Heart right ventricle (tissue), 16 donors: ENCODE measurements at regions not wholly inside any gene's neighbourhood (a gene's known extent, or its start where the extent isn't known, plus 50 kb on each side); places are given as distances from the start of the nearest gene placed in this dataset.

Experiments used
- ATAC-seq, 8 donors: fragments of 200-7000 bp; cut with Tn5 transposase; one replicate each; pipeline ENCODE4 v1.9.1; 2020; ENCODE audit warnings: mild to moderate bottlenecking in 8 of 8, moderate library complexity in 8 of 8, moderate number of reproducible peaks in 1 of 8
- DNase-seq, 2 donors: peaks; one replicate each; pipeline ENCODE4 v3.0.0-alpha.2; 2020
- H3K27ac ChIP-seq, 10 donors: fragments of 200-600 bp; sonication (generic) in 2 of 10; one replicate each; pipeline versions ENCODE4 v1.5.0 to v1.8.0; 2020 to 2022; ENCODE audit warnings: mild to moderate bottlenecking in 3 of 10
- H3K27me3 ChIP-seq, 7 donors: fragments of 200-600 bp; one replicate each; pipeline ENCODE4 v1.8.0; 2021 to 2022; ENCODE audit warnings: mild to moderate bottlenecking in 2 of 7
- H3K36me3 ChIP-seq, 9 donors: fragments of 200-600 bp; sonication (generic) in 1 of 9; one replicate each; pipeline versions ENCODE4 v1.5.0 to v1.8.0; 2020 to 2022; ENCODE audit warnings: mild to moderate bottlenecking in 2 of 9
- H3K4me1 ChIP-seq, 9 donors: fragments of 200-600 bp; sonication (generic) in 1 of 9; one replicate each; pipeline versions ENCODE4 v1.5.0 to v1.8.0; 2020 to 2022; ENCODE audit warnings: mild to moderate bottlenecking in 4 of 9
- H3K4me3 ChIP-seq, 10 donors: fragments of 200-600 bp; sonication (generic) in 2 of 10; one replicate each; pipeline versions ENCODE4 v1.5.0 to v1.8.0; 2020 to 2022; ENCODE audit warnings: mild to moderate bottlenecking in 7 of 10, moderate library complexity in 2 of 10
- H3K9me3 ChIP-seq, 11 donors: fragments of 200-600 bp in 10 of 11; sonication (generic) in 2 of 11; one replicate each; pipeline versions ENCODE4 v1.5.0 to v1.8.0; 2013 to 2022; ENCODE audit warnings: mild to moderate bottlenecking in 2 of 11, control low read depth in 1 of 11, moderate library complexity in 1 of 11
- WGBS, 2 donors: extraction: QIAGEN DNeasy Blood & Tissue Kit; methylation state at CpG; one replicate each; pipeline ENCODE4 v1.1.7; 2013; ENCODE audit warnings: inconsistent platforms in 1 of 2; 5-methylcytosine and 5-hydroxymethylcytosine counted together
- intact Hi-C, 10 donors: fragments of 100-400 bp; cut with DNase I; formaldehyde crosslinking; loops; one replicate each; pipeline versions ENCODE4 v1.11.1 to v1.14.2; 2022
- TF ChIP-seq, protein P1 (sequence below), 9 donors: fragments of 200-600 bp; sonication (generic) in 2 of 9; IDR thresholded peaks; one replicate each; pipeline versions ENCODE4 v1.5.0 to v1.8.0; 2021 to 2022; ENCODE audit warnings: antibody characterized with exemption in 9 of 9, mild to moderate bottlenecking in 5 of 9, moderate library complexity in 1 of 9
- donor health status: Arrhythmogenic right ventricular cardiomyopathy.
- donor health status: ischemic (EF 13 %, LVEDD 7.1; RV severe dilation, severe dysfunction).
- donor health status: healthy with polysubstance abuse.
- donor health status: DM: no; HTN: yes; CAD: no.
- donor health status: DM: no; HTN: no; CAD: no.
- donor health status: ischemic (EF 25% LVEDD 6.9; RV normal size, moderate dysfunction).
- donor health status: ischemic (EF 25% LVEDD 5.7; RV mildly dilated, moderate dysfunction).
- donor health status: healthy.
- donor health status: DM: yes; HTN: yes; CAD: no.
- donor health status: Ischemic cardiomyopathy.
- donor health status: ischemic (EF 35%, LVEDD 5.7; RV mildly dilated, moderate dysfunction).
- donor health status: nonischemic (EF 11% LVEDD 7.7; RV severe dilation, severe dysfunction).
- donor health status: DM: yes; HTN: yes; CAD: no.
- donor health status: PGD.
- donor health status: ischemic (EF 29% LVEDD 5.4; RV normal size, mild dysfunction).
- donor health status: nonischemic (EF 23%, LVEDD 6.1; RV moderate dilation, normal function).

DNA sequence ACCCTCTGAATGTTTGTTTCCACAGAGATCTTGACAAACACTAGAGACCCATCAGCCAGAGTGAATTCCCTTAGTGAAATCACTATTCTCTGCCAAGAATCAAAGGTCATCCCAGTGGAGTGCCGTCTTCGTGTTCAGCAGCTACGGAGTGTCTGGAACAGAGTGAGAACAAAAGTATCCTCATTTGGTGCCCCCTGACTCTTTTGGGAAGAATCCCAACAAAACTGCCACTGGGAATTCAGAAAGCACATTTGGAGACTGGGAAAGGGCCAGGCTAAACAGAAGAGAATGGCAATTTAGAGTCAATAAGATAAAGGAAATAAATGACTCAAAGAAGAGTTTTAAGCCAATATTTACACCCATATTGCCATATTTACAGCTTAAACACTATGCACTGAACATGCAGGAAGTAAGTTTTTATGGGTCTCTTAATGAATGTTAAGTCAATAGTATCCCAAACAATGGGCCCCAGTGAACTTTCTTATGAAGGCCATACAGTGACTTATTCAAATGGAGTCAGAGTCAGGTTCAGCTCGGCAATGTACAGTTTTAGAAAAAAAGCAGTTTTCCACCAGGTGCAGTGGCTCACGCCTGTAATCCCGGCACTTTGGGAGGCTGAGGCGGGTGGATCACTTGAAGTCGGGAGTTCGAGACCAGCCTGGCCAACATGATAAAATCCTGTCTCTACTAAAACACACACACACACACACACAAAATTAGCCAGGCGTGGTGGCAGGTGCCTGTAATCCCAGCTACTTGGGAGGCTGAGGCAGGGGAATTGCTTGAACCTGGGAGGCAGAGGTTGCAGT lies 392.6 kb downstream of the KLF5 start:
- no peak for ATAC-seq
- H3K36me3 ChIP-seq = no peaks in the 10 kb centered on the region
- TF ChIP-seq, protein P1, sequence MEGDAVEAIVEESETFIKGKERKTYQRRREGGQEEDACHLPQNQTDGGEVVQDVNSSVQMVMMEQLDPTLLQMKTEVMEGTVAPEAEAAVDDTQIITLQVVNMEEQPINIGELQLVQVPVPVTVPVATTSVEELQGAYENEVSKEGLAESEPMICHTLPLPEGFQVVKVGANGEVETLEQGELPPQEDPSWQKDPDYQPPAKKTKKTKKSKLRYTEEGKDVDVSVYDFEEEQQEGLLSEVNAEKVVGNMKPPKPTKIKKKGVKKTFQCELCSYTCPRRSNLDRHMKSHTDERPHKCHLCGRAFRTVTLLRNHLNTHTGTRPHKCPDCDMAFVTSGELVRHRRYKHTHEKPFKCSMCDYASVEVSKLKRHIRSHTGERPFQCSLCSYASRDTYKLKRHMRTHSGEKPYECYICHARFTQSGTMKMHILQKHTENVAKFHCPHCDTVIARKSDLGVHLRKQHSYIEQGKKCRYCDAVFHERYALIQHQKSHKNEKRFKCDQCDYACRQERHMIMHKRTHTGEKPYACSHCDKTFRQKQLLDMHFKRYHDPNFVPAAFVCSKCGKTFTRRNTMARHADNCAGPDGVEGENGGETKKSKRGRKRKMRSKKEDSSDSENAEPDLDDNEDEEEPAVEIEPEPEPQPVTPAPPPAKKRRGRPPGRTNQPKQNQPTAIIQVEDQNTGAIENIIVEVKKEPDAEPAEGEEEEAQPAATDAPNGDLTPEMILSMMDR (IDR thresholded peaks at IDR 0.05) = no peak

DNA sequence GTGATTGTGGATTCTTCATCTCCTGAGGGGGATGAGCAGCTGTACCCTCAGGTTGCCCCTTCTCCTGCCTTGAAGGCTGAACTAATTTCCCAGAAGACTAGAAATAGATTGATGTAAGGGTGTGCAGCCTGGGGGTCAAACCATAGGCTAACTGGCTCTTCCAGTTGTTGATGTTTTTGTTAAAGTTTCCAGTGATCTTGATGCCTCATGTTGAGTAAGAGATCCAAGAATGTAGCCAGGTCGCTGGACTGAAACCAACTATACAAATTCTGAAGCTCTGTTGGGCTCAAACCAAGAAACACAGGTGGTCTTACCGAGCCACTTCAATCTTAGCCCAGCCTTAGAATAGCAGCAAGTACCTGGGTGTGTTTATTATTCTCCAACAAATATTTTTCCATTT lies 391.8 kb downstream of the KLF5 start:
- Histone ChIP-seq H3K4me3 (no peak overlapping the region), H3K9me3 (peaks cover 0 to 13% (median 0%) of the 10 kb centered on the region in 11 donors), H3K36me3 (no peaks in the 10 kb centered on the region), H3K4me1 (no peaks in the 10 kb centered on the region), H3K27ac (no peak overlapping the region), H3K27me3 (no peaks in the 10 kb centered on the region)
- WGBS, 2 donors = 68 to 82% methylated on average over 2 of the region's 2 CpGs
- intact Hi-C loops = no loop called here
- DNase-seq = no peak
- TF ChIP-seq, protein P1 (IDR thresholded peaks at IDR 0.05) = no peak
- no peak for ATAC-seq

More for the DNA sequence above, 392.6 kb downstream of the KLF5 start:
- intact Hi-C loops = no loop called here
- Histone ChIP-seq H3K27ac (no peak overlapping the region), H3K4me1 (no peaks in the 10 kb centered on the region), H3K27me3 (no peaks in the 10 kb centered on the region), H3K9me3 (peaks cover 0 to 9% (median 0%) of the 10 kb centered on the region in 11 donors), H3K4me3 (no peak overlapping the region)
- no peak for DNase-seq
- 74% methylated on average over 10 of the region's 10 CpGs for WGBS, 2 donors

DNA sequence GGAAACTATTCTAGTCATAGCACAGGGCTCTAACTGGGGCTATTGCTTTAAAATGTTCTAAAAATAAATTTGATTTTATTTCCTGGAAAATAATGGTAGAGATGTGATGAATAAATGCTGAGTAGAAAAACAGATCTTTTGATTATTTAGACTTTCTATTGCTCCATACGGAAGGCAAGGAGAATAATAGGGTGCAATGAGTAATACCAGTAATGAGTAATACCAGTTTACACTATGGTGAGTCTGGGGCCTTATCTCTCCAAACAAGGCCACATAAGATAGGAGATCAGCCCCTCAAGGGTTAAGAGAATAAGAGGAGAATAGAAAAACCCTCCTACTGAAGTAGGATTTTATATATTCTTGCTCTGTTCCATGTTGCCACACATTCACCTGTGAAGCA lies 390.4 kb downstream of the KLF5 start:
- no peak for ATAC-seq
- Histone ChIP-seq H3K4me3 (no peak overlapping the region), H3K36me3 (no peaks in the 10 kb centered on the region), H3K4me1 (no peaks in the 10 kb centered on the region), H3K27me3 (no peaks in the 10 kb centered on the region), H3K27ac (no peak overlapping the region), H3K9me3 (peaks cover 0 to 14% (median 0%) of the 10 kb centered on the region in 11 donors)
- TF ChIP-seq, protein P1 (IDR thresholded peaks at IDR 0.05) = no peak
- intact Hi-C loops = no loop called here
- no peak for DNase-seq
- WGBS, 2 donors = 57 to 78% methylated on average over 1 of the region's 1 CpG

GRCh38 chr13:73440296-73440895 lies 381.6 kb downstream of the KLF5 start:
- DNase-seq (no peak), ATAC-seq (no peak)
- intact Hi-C loops = no loop called here
- H3K27me3 ChIP-seq = no peaks in the 10 kb centered on the region
- H3K9me3 ChIP-seq = peaks cover 0 to 86% (median 34%) of the 10 kb centered on the region in 11 donors
- H3K4me3 ChIP-seq = no peak overlapping the region
- H3K36me3 ChIP-seq = no peaks in the 10 kb centered on the region
- no peak overlapping the region for H3K27ac ChIP-seq
- H3K4me1 ChIP-seq = no peaks in the 10 kb centered on the region
- 91% methylated on average over 3 of the region's 3 CpGs for WGBS, 2 donors
- TF ChIP-seq, protein P1 (IDR thresholded peaks at IDR 0.05) = no peak
